Erythroblast (primary cell): ENCODE measurements at regions not wholly inside any gene's neighbourhood (a gene's known extent, or its start where the extent isn't known, plus 50 kb on each side); places are given as distances from the start of the nearest gene placed in this dataset.

ENCODE experiments used
- GATA1 ChIP-seq: IDR thresholded peaks from 2 replicates; pipeline ENCODE4 v1.6.1; 2011; ENCODE audit warnings: low read depth, mild to moderate bottlenecking, control low read depth, low read length, moderate library complexity
- POLR2A ChIP-seq: IDR thresholded peaks from 2 replicates; pipeline ENCODE4 v1.6.1; 2011; ENCODE audit warnings: mild to moderate bottlenecking, low read length

DNA sequence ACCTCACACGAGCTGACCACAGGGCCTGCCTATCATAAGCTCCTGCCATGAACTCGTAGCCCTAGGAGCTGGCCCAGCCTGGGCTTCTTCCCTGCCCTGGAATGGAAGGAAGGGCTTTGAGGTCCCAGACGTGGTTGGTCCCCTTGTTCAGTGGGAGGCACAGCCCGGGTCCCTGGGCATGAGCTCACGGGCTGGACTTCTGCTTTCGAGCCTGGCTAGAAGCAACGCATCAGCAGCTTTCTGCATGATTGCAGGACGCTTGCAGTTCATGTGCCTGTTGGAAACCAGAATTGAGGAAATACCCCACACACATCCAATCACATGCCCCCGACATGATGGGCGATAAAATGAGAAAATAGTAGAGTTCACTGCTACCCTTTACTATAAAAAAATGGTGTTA is 293.3 kb downstream of the MAF start:
- TF ChIP-seq POLR2A: no peak
- TF ChIP-seq GATA1: no peak
